ENCODE measurements at regions not wholly inside any gene's neighbourhood (a gene's known extent, or its start where the extent isn't known, plus 50 kb on each side); places are given as distances from the start of the nearest gene placed in this dataset.

GRCh38 chr13:107854880-107855279, 360.5 kb downstream of the LIG4 start:
- no peak for ATAC-seq

- no peak for ATAC-seq
These were observed 363.3 kb downstream of the LIG4 start for GRCh38 chr13:107852072-107852471.

GRCh38 chr13:107851670-107852069, 363.7 kb downstream of the LIG4 start:
- no peak for ATAC-seq

GRCh38 chr13:107847406-107847805, 367.9 kb downstream of the LIG4 start:
- no peak for ATAC-seq

GRCh38 chr13:107846642-107847041, 368.7 kb downstream of the LIG4 start:
- ATAC-seq, result no peak

- no peak for ATAC-seq
These were observed 369.4 kb downstream of the LIG4 start for GRCh38 chr13:107845911-107846310.

GRCh38 chr13:107843681-107844080, 371.7 kb downstream of the LIG4 start:
- ATAC-seq, result no peak

GRCh38 chr13:107843281-107843680, 372.1 kb downstream of the LIG4 start:
- ATAC-seq, result no peak

- ATAC-seq, result no peak
These were observed 372.7 kb downstream of the LIG4 start for GRCh38 chr13:107842562-107843180.

- no peak for ATAC-seq
These were observed 376.7 kb downstream of the LIG4 start for GRCh38 chr13:107838588-107839161.

- no peak for ATAC-seq
These were observed 378.7 kb downstream of the LIG4 start for GRCh38 chr13:107836685-107837084.

GRCh38 chr13:107835339-107836018, 379.9 kb downstream of the LIG4 start:
- no peak for ATAC-seq

- no peak for ATAC-seq
These were observed 380.6 kb downstream of the LIG4 start for GRCh38 chr13:107834717-107835116.

GRCh38 chr13:107834281-107834680, 381.1 kb downstream of the LIG4 start:
- no peak for ATAC-seq

- ATAC-seq, result no peak
These were observed 382.7 kb downstream of the LIG4 start for GRCh38 chr13:107832500-107833100.

GRCh38 chr13:107830804-107831203, 384.5 kb downstream of the LIG4 start:
- ATAC-seq, result no peak

- ATAC-seq, result no peak
These were observed 387.3 kb downstream of the LIG4 start for GRCh38 chr13:107827840-107828549.

- no peak for ATAC-seq
These were observed 390.7 kb downstream of the LIG4 start for GRCh38 chr13:107824635-107825034.

GRCh38 chr13:107822006-107822405, 393.3 kb downstream of the LIG4 start:
- ATAC-seq, result no peak

- ATAC-seq, result no peak
These were observed 393.8 kb downstream of the LIG4 start for GRCh38 chr13:107821492-107821891.

GRCh38 chr13:107819071-107819470, 396.3 kb downstream of the LIG4 start:
- no peak for ATAC-seq

GRCh38 chr13:107817647-107818287, 397.6 kb downstream of the LIG4 start:
- no peak for ATAC-seq

- ATAC-seq, result no peak
These were observed 403.3 kb downstream of the LIG4 start for GRCh38 chr13:107812014-107812412.

All from esophagus mucosa (tissue), 1 donor.